ENCODE measurements at regions not wholly inside any gene's neighbourhood (a gene's known extent, or its start where the extent isn't known, plus 50 kb on each side); places are given as distances from the start of the nearest gene placed in this dataset.
A peak's percentile ranks its signal among the peaks of the same experiment; 100 is the strongest.

- DNase-seq (ENCODE audit: low read depth), result no peak
- H3K4me3 ChIP-seq (ENCODE audit: low read depth, low read length), result no peak overlapping the region
- TF ChIP-seq CTCF (conservative IDR thresholded peaks at IDR 0.05; ENCODE audit: low read depth, low read length), result no peak
Measured at GRCh38 chr7:106182904-106183303, 70.8 kb upstream of the SYPL1 start.

- no peak overlapping the region for H3K4me3 ChIP-seq (ENCODE audit: low read depth, low read length)
- TF ChIP-seq CTCF (conservative IDR thresholded peaks at IDR 0.05; ENCODE audit: low read depth, low read length), result no peak
- no peak for DNase-seq (ENCODE audit: low read depth)
Measured at GRCh38 chr7:106181658-106182265, 69.7 kb upstream of the SYPL1 start.

GRCh38 chr7:106180721-106181120, 68.6 kb upstream of the SYPL1 start:
- H3K4me3 ChIP-seq (ENCODE audit: low read depth, low read length), result no peak overlapping the region
- no peak for DNase-seq (ENCODE audit: low read depth)
- no peak for TF ChIP-seq CTCF (conservative IDR thresholded peaks at IDR 0.05; ENCODE audit: low read depth, low read length)

- DNase-seq (ENCODE audit: low read depth), result no peak
- no peak for TF ChIP-seq CTCF (conservative IDR thresholded peaks at IDR 0.05; ENCODE audit: low read depth, low read length)
- H3K4me3 ChIP-seq (ENCODE audit: low read depth, low read length), result no peak overlapping the region
Measured at GRCh38 chr7:106179256-106179655, 67.1 kb upstream of the SYPL1 start.

GRCh38 chr7:106178593-106179134, 66.6 kb upstream of the SYPL1 start:
- no peak overlapping the region for H3K4me3 ChIP-seq (ENCODE audit: low read depth, low read length)
- TF ChIP-seq CTCF (conservative IDR thresholded peaks at IDR 0.05; ENCODE audit: low read depth, low read length), result peak; percentile 65
- peak; percentile 81 for DNase-seq (ENCODE audit: low read depth)

GRCh38 chr7:106177738-106178592, 65.9 kb upstream of the SYPL1 start:
- H3K4me3 ChIP-seq (ENCODE audit: low read depth, low read length), result no peak overlapping the region
- no peak for DNase-seq (ENCODE audit: low read depth)
- TF ChIP-seq CTCF (conservative IDR thresholded peaks at IDR 0.05; ENCODE audit: low read depth, low read length), result no peak
